ENCODE measurements at regions not wholly inside any gene's neighbourhood (a gene's known extent, or its start where the extent isn't known, plus 50 kb on each side); places are given as distances from the start of the nearest gene placed in this dataset.
"Not testable (repeated sequence)": the region's sequence is repeated elsewhere in the genome, so short reads cannot be mapped to it uniquely, and the experiment has no call there.

DNA sequence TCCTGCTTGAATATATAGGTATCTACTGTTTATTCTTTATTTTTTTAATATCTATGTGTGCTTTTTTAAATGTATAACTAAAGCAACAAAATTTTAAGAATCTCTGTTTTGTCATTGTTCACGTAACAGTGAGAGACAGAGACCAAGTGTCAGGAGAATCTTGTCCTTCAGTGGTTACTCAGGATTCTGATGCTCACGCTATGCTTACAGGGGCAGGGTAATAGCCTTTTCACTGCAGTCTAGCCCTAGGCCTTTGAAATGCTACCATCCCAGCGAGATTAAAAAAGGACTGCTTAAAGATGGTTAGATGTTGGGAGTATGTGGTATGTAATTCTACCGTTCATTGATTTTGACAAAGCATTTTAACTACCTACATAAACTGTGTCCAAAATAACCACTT is 71.6 kb upstream of the EGFR start:
- H3K36me3 ChIP-seq (ENCODE audit: control insufficient read depth, insufficient read depth, low read length), result no peaks in the 10 kb centered on the region
- no peaks in the 10 kb centered on the region for H3K9me3 ChIP-seq (ENCODE audit: control insufficient read depth, low read length)
- no peak overlapping the region for H3K9ac ChIP-seq (ENCODE audit: low read length)
- H3K4me3 ChIP-seq (ENCODE audit: low read length), result no peak overlapping the region
- H3K4me1 ChIP-seq (ENCODE audit: control insufficient read depth, insufficient read depth, low read length), result no peaks in the 10 kb centered on the region
- no peaks in the 10 kb centered on the region for H3K27me3 ChIP-seq (ENCODE audit: control insufficient read depth, insufficient read depth, low read length)

DNA sequence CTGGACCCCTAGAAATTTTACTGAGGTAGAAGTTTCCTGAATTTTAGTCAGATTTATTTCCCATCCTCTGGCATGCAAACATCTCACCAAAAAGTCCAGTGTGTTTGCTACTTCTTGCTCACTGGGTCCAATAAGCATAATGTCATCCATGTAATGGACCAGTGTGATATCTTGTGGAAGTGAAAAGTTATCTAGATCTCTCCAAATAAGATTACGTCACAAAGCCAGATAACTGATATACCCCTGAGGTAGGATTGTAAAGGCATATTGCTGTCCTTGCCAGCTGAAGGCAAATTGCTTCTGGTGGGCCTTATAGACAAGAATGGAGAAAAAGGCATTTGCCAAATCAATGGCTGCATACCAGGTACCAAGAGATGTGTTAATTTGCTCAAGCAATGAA is 69.3 kb upstream of the EGFR start:
- not testable (repeated sequence) for H3K9ac ChIP-seq (ENCODE audit: low read length); H3K4me1 ChIP-seq (ENCODE audit: control insufficient read depth, insufficient read depth, low read length); H3K27me3 ChIP-seq (ENCODE audit: control insufficient read depth, insufficient read depth, low read length); H3K36me3 ChIP-seq (ENCODE audit: control insufficient read depth, insufficient read depth, low read length); H3K4me3 ChIP-seq (ENCODE audit: low read length); H3K9me3 ChIP-seq (ENCODE audit: control insufficient read depth, low read length)

DNA sequence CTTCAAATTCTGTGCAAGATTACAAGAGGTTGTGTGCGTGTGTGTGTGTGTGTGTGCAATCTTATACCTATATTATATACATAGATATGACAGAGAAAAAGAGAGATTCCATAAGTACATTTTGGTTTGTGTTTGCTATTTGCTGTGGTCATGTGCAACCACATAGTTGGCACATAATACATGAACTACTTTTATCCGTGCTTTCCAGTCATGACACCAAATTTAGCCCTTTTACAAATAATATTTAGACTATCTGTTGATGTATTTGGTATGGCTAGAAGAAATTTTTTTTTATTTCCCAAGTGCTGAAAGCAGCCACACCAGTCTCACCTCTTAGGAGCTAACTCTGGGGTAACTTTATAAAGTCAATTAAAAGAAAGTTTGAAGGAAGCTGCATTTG is 63.5 kb upstream of the EGFR start:
- Histone ChIP-seq H3K9ac (ENCODE audit: low read length) (no peak overlapping the region), H3K4me1 (ENCODE audit: control insufficient read depth, insufficient read depth, low read length) (no peaks in the 10 kb centered on the region), H3K27me3 (ENCODE audit: control insufficient read depth, insufficient read depth, low read length) (no peaks in the 10 kb centered on the region), H3K9me3 (ENCODE audit: control insufficient read depth, low read length) (no peaks in the 10 kb centered on the region), H3K4me3 (ENCODE audit: low read length) (no peak overlapping the region), H3K36me3 (ENCODE audit: control insufficient read depth, insufficient read depth, low read length) (no peaks in the 10 kb centered on the region)

DNA sequence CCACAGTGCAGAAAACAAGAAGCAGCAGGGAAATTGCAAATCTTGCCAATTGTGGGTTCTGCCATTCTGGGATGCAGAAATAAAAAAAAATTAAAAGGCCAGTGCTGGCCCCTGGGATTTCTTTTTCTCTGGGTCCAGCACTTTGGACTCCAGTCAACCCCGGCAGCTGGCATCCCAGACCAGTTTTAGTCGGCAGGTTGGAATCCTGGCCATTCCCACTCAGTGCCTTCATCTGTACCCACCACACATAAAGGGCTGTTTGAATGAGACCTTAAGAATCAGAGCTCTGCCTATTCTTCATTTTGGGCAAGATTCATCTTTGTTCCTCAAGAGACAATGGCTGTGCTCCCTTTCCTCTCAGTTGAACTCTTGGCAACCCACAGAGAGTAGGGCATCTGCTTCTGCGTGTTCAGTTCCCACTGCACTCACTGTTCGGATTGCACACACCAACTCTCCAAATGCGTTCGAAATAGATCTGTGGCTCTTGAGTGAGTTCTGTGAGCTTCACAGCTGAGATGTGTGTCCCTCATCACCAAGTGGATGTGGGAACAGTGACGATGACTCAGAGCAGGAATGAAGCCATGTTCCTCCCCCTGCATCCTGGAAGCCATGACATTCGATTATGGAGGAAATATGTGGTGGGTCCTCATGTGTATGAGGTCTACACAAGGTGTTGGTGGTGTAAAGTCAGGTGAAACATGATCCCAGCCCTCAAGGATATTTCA is 63.0 kb upstream of the EGFR start:
- H3K9ac ChIP-seq (ENCODE audit: low read length), result no peak overlapping the region
- H3K4me1 ChIP-seq (ENCODE audit: control insufficient read depth, insufficient read depth, low read length), result no peaks in the 10 kb centered on the region
- no peaks in the 10 kb centered on the region for H3K27me3 ChIP-seq (ENCODE audit: control insufficient read depth, insufficient read depth, low read length)
- no peaks in the 10 kb centered on the region for H3K36me3 ChIP-seq (ENCODE audit: control insufficient read depth, insufficient read depth, low read length)
- H3K9me3 ChIP-seq (ENCODE audit: control insufficient read depth, low read length), result no peaks in the 10 kb centered on the region
- H3K4me3 ChIP-seq (ENCODE audit: low read length), result no peak overlapping the region

DNA sequence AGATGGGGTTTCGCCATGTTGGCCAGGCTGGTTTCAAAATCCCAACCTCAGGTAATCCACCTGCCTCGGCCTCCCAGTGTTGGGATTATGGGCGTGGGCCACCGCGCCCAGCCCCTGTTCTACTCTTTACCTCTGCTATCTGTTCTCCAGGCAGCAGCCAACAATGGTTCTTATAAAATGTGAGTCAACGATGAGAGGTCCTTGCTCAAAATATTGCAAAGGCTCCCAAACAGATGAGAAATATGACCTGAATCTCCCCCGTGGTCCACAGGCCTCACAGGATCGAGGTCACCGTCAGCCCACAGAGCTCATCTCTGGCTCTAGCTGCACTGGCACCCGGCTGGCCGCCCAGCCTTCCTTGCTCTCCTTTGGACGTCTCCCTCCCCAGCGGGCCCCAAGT is 62.0 kb upstream of the EGFR start:
- Histone ChIP-seq H3K9me3 (ENCODE audit: control insufficient read depth, low read length) (no peaks in the 10 kb centered on the region), H3K4me3 (ENCODE audit: low read length) (no peak overlapping the region), H3K9ac (ENCODE audit: low read length) (no peak overlapping the region), H3K27me3 (ENCODE audit: control insufficient read depth, insufficient read depth, low read length) (no peaks in the 10 kb centered on the region), H3K4me1 (ENCODE audit: control insufficient read depth, insufficient read depth, low read length) (no peaks in the 10 kb centered on the region), H3K36me3 (ENCODE audit: control insufficient read depth, insufficient read depth, low read length) (no peaks in the 10 kb centered on the region)

DNA sequence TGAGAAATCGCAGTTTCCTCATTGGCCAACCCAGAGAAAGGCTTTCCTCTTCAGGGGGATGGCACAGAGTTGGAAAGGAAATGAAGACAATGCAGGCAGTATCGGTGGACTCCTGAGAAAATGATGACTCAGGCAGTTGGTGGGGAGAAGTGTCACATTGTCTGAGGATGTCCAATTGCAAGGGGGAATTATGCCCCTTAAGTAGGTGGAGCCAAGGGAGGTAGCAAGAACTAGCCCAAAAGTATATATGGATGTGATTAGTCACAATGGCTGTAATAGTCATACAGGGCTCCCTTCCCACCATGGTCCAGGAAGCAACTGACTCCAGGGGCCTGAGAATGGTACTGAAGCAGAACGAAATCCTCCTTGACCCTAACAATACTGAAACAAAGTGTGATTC is 58.3 kb upstream of the EGFR start:
- H3K27me3 ChIP-seq (ENCODE audit: control insufficient read depth, insufficient read depth, low read length), result no peaks in the 10 kb centered on the region
- H3K4me1 ChIP-seq (ENCODE audit: control insufficient read depth, insufficient read depth, low read length), result no peaks in the 10 kb centered on the region
- no peaks in the 10 kb centered on the region for H3K9me3 ChIP-seq (ENCODE audit: control insufficient read depth, low read length)
- no peak overlapping the region for H3K9ac ChIP-seq (ENCODE audit: low read length)
- H3K4me3 ChIP-seq (ENCODE audit: low read length), result no peak overlapping the region
- H3K36me3 ChIP-seq (ENCODE audit: control insufficient read depth, insufficient read depth, low read length), result no peaks in the 10 kb centered on the region

DNA sequence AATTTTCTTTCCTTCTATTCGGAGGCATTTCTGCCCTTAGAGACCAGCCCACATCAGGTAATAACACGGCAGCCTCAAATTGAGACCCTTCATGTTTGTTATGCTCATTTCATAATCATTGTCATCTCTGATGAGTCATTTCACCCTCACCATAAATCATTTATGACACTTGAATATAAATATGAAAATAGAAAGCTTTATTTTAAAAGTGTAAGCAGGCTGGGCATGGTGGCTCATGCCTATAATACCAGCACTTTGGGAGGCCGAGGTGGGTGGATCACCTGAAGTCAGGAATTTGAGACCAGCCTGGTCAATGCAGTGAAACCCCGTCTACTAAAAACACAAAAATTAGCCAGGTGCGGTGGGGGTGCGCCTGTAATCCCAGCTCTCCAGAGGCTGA is 57.4 kb upstream of the EGFR start:
- Histone ChIP-seq H3K4me3 (ENCODE audit: low read length) (no peak overlapping the region), H3K4me1 (ENCODE audit: control insufficient read depth, insufficient read depth, low read length) (no peaks in the 10 kb centered on the region), H3K36me3 (ENCODE audit: control insufficient read depth, insufficient read depth, low read length) (no peaks in the 10 kb centered on the region), H3K9me3 (ENCODE audit: control insufficient read depth, low read length) (no peaks in the 10 kb centered on the region), H3K27me3 (ENCODE audit: control insufficient read depth, insufficient read depth, low read length) (no peaks in the 10 kb centered on the region), H3K9ac (ENCODE audit: low read length) (no peak overlapping the region)

DNA sequence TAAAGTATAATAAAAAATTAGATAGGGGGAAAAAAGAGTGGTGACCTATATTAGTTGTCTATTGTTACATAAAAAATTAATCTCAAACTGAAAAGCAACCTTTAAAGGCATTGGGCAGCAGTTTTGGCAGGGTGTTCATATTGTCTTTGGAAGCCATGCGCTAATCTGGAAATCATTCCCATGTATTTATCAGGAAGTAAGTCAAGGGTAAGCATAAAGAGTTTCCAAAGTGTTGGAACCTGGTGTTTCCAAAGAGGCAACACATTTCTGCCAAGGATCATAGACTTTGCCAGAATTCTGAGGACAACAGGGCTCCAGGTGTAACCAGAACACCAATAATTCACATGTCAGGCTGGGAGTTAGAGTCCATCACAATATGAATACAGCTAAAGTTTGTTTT is 55.7 kb upstream of the EGFR start:
- no peaks in the 10 kb centered on the region for H3K9me3 ChIP-seq (ENCODE audit: control insufficient read depth, low read length)
- no peak overlapping the region for H3K9ac ChIP-seq (ENCODE audit: low read length)
- H3K4me3 ChIP-seq (ENCODE audit: low read length), result no peak overlapping the region
- no peaks in the 10 kb centered on the region for H3K27me3 ChIP-seq (ENCODE audit: control insufficient read depth, insufficient read depth, low read length)
- no peaks in the 10 kb centered on the region for H3K36me3 ChIP-seq (ENCODE audit: control insufficient read depth, insufficient read depth, low read length)
- no peaks in the 10 kb centered on the region for H3K4me1 ChIP-seq (ENCODE audit: control insufficient read depth, insufficient read depth, low read length)

DNA sequence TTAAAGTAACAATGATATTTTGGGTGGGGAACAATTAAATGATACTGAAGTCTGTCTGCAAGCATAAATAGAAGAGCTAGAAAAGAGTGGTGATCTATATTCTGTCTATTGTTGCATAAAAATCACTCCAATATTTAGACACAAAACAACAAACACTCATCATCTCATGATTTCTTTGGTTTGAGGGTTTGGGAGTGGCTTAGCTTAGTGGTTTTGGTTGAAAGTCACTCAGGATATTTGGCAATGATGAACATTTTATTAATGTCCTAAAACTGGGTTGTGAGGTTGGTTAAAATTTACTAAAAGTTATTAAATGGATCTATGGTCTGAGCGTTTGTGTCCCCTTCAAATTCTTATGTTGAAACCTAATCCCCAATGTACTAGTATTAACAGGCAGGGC is 54.7 kb upstream of the EGFR start:
- Histone ChIP-seq H3K36me3 (ENCODE audit: control insufficient read depth, insufficient read depth, low read length) (no peaks in the 10 kb centered on the region), H3K9me3 (ENCODE audit: control insufficient read depth, low read length) (no peaks in the 10 kb centered on the region), H3K9ac (ENCODE audit: low read length) (no peak overlapping the region), H3K4me3 (ENCODE audit: low read length) (no peak overlapping the region), H3K4me1 (ENCODE audit: control insufficient read depth, insufficient read depth, low read length) (no peaks in the 10 kb centered on the region), H3K27me3 (ENCODE audit: control insufficient read depth, insufficient read depth, low read length) (no peaks in the 10 kb centered on the region)

DNA sequence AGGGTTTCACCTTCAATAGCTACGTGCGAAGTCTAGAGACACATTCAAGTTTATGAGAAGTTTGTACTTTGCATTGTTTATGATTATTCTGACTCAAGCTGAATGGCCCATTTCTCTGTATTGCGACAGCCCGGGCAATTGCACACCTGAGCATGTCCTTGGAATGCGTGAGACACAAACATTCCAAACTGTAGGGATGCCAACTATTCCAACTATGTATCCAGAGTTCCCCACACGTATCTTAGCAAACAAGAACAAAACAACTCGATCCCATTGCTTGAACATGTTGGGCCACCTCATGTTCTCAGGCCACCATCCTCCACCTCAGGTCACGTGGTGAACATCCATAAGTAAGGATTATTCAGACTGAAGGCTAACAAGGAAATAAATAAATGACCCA is 51.4 kb upstream of the EGFR start:
- H3K9me3 ChIP-seq (ENCODE audit: control insufficient read depth, low read length), result no peaks in the 10 kb centered on the region
- H3K4me1 ChIP-seq (ENCODE audit: control insufficient read depth, insufficient read depth, low read length), result no peaks in the 10 kb centered on the region
- no peaks in the 10 kb centered on the region for H3K36me3 ChIP-seq (ENCODE audit: control insufficient read depth, insufficient read depth, low read length)
- H3K4me3 ChIP-seq (ENCODE audit: low read length), result no peak overlapping the region
- H3K9ac ChIP-seq (ENCODE audit: low read length), result no peak overlapping the region
- H3K27me3 ChIP-seq (ENCODE audit: control insufficient read depth, insufficient read depth, low read length), result no peaks in the 10 kb centered on the region

DNA sequence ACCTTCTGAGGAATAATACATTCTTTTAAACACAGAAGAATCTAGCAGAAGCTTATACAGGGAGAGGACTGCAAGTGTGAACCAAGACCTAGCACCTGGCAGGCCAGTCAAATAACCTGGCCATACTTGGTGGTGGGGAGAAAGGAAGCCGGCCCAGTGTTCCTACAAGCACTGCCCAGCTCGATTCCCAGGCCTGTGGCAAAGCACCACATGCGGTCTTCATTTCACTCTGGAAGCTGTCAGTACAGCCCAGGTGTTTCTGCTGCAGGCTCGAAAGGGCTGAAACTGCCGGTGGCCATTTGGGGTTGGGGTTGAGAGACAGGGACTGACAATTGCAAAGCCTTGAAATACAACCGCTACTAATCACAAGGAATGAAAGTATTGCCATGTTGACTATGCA is 50.8 kb upstream of the EGFR start:
- Histone ChIP-seq H3K27me3 (ENCODE audit: control insufficient read depth, insufficient read depth, low read length) (no peaks in the 10 kb centered on the region), H3K36me3 (ENCODE audit: control insufficient read depth, insufficient read depth, low read length) (no peaks in the 10 kb centered on the region), H3K4me1 (ENCODE audit: control insufficient read depth, insufficient read depth, low read length) (no peaks in the 10 kb centered on the region), H3K9ac (ENCODE audit: low read length) (no peak overlapping the region), H3K4me3 (ENCODE audit: low read length) (no peak overlapping the region), H3K9me3 (ENCODE audit: control insufficient read depth, low read length) (no peaks in the 10 kb centered on the region)

All from mucosa of stomach (tissue), 1 donor.